ENCODE measurements at regions not wholly inside any gene's neighbourhood (a gene's known extent, or its start where the extent isn't known, plus 50 kb on each side); places are given as distances from the start of the nearest gene placed in this dataset.
A peak's percentile ranks its signal among the peaks of the same experiment; 100 is the strongest.
"Not testable (repeated sequence)": the region's sequence is repeated elsewhere in the genome, so short reads cannot be mapped to it uniquely, and the experiment has no call there.

- DNase-seq, result no peak
These were observed 118.5 kb downstream of the MYCN start for GRCh38 chr2:16058747-16059358.

GRCh38 chr2:16058256-16058655, 117.9 kb downstream of the MYCN start:
- DNase-seq, result peak; percentile 84 to 98

GRCh38 chr2:16057661-16058060, 117.3 kb downstream of the MYCN start:
- DNase-seq, result no peak

GRCh38 chr2:16055848-16056580, 115.7 kb downstream of the MYCN start:
- peak in 1 of 2 experiments; percentile 23 for DNase-seq

GRCh38 chr2:16053437-16054257, 113.3 kb downstream of the MYCN start:
- no peak for DNase-seq

GRCh38 chr2:16052571-16053052, 112.3 kb downstream of the MYCN start:
- DNase-seq, result not testable (repeated sequence)

GRCh38 chr2:16051841-16052564, 111.7 kb downstream of the MYCN start:
- DNase-seq, result no peak

- DNase-seq, result peak in 1 of 2 experiments; percentile 70
These were observed 110.6 kb downstream of the MYCN start for GRCh38 chr2:16050908-16051489.

GRCh38 chr2:16050261-16050907, 110.0 kb downstream of the MYCN start:
- peak; percentile 35 to 90 for DNase-seq

- no peak for DNase-seq
These were observed 109.1 kb downstream of the MYCN start for GRCh38 chr2:16049406-16049805.

- DNase-seq, result no peak
These were observed 108.1 kb downstream of the MYCN start for GRCh38 chr2:16048466-16048865.

- no peak for DNase-seq
These were observed 107.4 kb downstream of the MYCN start for GRCh38 chr2:16047701-16048100.

GRCh38 chr2:16046649-16047048, 106.3 kb downstream of the MYCN start:
- no peak for DNase-seq

- no peak for DNase-seq
These were observed 105.5 kb downstream of the MYCN start for GRCh38 chr2:16045653-16046352.

- no peak for DNase-seq
These were observed 104.7 kb downstream of the MYCN start for GRCh38 chr2:16044946-16045456.

- DNase-seq, result no peak
These were observed 103.3 kb downstream of the MYCN start for GRCh38 chr2:16043627-16044026.

GRCh38 chr2:16043192-16043591, 102.8 kb downstream of the MYCN start:
- DNase-seq, result no peak

GRCh38 chr2:16042201-16042700, 101.9 kb downstream of the MYCN start:
- no peak for DNase-seq

- peak; percentile 80 to 85 for DNase-seq
These were observed 100.1 kb downstream of the MYCN start for GRCh38 chr2:16040271-16041010.

GRCh38 chr2:16039823-16040222, 99.5 kb downstream of the MYCN start:
- DNase-seq, result no peak
